Gastrocnemius medialis (tissue), 4 donors: ENCODE measurements at regions not wholly inside any gene's neighbourhood (a gene's known extent, or its start where the extent isn't known, plus 50 kb on each side); places are given as distances from the start of the nearest gene placed in this dataset.

Experiments used
- ATAC-seq, 2 donors: fragments of 150-250 bp; one replicate each; pipeline ENCODE4 v1.9.1; 2016
- DNase-seq, 2 donors: peaks; one replicate each; pipeline ENCODE4 v3.0.0-alpha.2; 2019
- H3K27ac ChIP-seq, 4 donors: fragments of 200-600 bp; sonication (generic); 1 replicate in 1 of 4; 2 replicates in 3 of 4; pipeline ENCODE4 v1.5.1; 2016 to 2018; ENCODE audit warnings: mild to moderate bottlenecking in 2 of 4, moderate library complexity in 1 of 4
- H3K27me3 ChIP-seq, 3 donors: fragments of 200-600 bp; sonication (generic) in 2 of 3; 1 replicate in 1 of 3; 2 replicates in 2 of 3; pipeline versions ENCODE4 v1.5.1 to v1.6.0; 2016 to 2019; ENCODE audit warnings: mild to moderate bottlenecking in 1 of 3, moderate library complexity in 1 of 3
- H3K36me3 ChIP-seq, 2 donors: fragments of 200-600 bp; sonication (generic) in 1 of 2; one replicate each; pipeline ENCODE4 v1.5.1; 2017 to 2018
- H3K4me1 ChIP-seq, 2 donors: fragments of 200-600 bp; sonication (generic) in 1 of 2; one replicate each; pipeline ENCODE4 v1.5.1; 2016 to 2017; ENCODE audit warnings: mild to moderate bottlenecking in 2 of 2
- H3K4me3 ChIP-seq, 4 donors: fragments of 200-600 bp; sonication (generic) in 3 of 4; 1 replicate in 1 of 4; 2 replicates in 3 of 4; pipeline ENCODE4 v1.5.1; 2016 to 2019; ENCODE audit warnings: mild to moderate bottlenecking in 2 of 4
- H3K9me3 ChIP-seq, 3 donors: fragments of 200-600 bp; sonication (generic) in 2 of 3; 1 replicate in 1 of 3; 2 replicates in 2 of 3; pipeline ENCODE4 v1.5.1; 2016 to 2019
- CTCF ChIP-seq, 5 experiments: fragments of 450-650 bp in 3 of 5; fragments of 200-600 bp in 2 of 5; sonication (generic) in 2 of 5; IDR thresholded peaks in 4 of 5; conservative IDR thresholded peaks in 1 of 5; 1 replicate in 4 of 5; 2 replicates in 1 of 5; pipeline ENCODE4 v1.5.1; 2016 to 2019; ENCODE audit warnings: antibody characterized with exemption in 5 of 5, mild to moderate bottlenecking in 3 of 5, moderate library complexity in 3 of 5
- POLR2A ChIP-seq, 2 donors: fragments of 450-650 bp; IDR thresholded peaks; one replicate each; pipeline ENCODE4 v1.6.1; 2017; ENCODE audit warnings: antibody characterized with exemption in 2 of 2, mild to moderate bottlenecking in 2 of 2, moderate library complexity in 2 of 2
- in situ Hi-C, 4 donors: fragments of 200-750 bp; cut with MboI; loops; one replicate each; pipeline versions ENCODE4 v1.15.0 to v1.8.0; 2017; ENCODE audit warnings: low sequenced_read_pairs in 4 of 4
- intact Hi-C: fragments of 100-400 bp; cut with DNase I; formaldehyde crosslinking; loops from one replicate; pipeline ENCODE4 v1.15.1; 2023; ENCODE audit warnings: low total_unique reads

DNA sequence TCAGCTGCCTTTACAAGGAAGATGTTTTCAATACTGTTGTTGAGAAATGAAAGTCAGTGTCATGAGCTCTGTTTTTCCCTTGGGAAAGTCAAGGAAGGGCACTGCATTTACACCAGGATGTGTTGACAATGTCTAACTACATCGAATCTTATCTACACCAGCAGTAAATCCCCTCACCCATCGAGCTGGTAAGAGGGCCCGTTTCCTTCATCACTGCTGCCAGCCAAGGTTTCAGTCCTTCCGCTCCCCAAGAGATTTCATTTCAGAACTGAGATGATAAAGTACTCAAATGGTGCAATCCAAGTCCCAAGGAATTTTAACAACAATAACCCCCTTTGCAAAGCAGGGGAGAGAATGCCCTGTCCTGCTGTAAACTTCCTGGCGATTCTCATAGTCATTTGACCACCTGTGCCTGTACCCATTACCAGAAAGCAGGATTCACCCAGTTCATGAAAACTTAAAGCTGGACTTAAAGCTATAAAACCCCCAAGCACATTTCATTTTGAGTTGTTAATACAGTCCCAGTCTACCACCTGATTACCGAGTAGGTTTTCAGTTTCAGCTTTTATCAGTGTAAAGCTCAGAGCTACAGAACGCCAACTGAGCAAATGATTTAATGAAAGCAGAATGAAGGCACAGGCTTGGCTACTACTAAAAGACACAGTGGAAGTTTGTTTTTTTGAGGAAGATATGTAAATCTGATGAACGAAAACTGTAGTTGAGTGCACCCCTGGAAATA is 122.5 kb upstream of the TAB2 start:
- TF ChIP-seq CTCF (IDR thresholded peaks at IDR 0.05 in 4 of 5, conservative IDR thresholded peaks at IDR 0.05 in 1 of 5) (no peak), POLR2A (IDR thresholded peaks at IDR 0.05) (no peak)
- no peaks in the 10 kb centered on the region for H3K36me3 ChIP-seq
- no peak overlapping the region for H3K4me3 ChIP-seq
- in situ Hi-C loops, result no loop called here
- DNase-seq, result no peak
- intact Hi-C loops, result no loop called here
- no peaks in the 10 kb centered on the region for H3K4me1 ChIP-seq
- H3K27ac ChIP-seq, result no peak overlapping the region
- H3K27me3 ChIP-seq, result no peaks in the 10 kb centered on the region
- no peak for ATAC-seq
- H3K9me3 ChIP-seq, result no peaks in the 10 kb centered on the region

DNA sequence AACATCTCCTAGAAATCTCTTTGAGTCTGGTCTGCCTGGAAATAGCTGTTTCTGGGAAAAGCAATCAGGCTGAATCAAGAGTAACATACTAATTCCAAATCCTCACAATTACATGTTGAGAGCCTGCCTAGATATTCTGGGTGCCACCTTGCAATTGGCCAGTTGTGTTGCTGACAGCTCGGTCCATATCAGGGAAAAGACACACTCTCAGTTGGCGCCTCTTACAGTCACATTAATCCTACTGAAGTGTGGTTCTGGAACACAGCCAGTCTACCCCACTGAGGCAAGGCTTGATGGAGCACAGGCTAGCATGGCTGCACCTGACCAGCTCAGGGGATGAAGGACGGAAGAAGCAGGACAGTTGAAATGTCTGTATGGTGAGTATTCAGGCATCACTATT is 121.4 kb upstream of the TAB2 start:
- Histone ChIP-seq H3K4me3 (no peak overlapping the region), H3K27ac (no peak overlapping the region), H3K4me1 (no peaks in the 10 kb centered on the region), H3K36me3 (no peaks in the 10 kb centered on the region), H3K27me3 (no peaks in the 10 kb centered on the region), H3K9me3 (no peaks in the 10 kb centered on the region)
- DNase-seq (no peak), ATAC-seq (no peak)
- intact Hi-C loops, result no loop called here
- TF ChIP-seq POLR2A (IDR thresholded peaks at IDR 0.05) (no peak), CTCF (IDR thresholded peaks at IDR 0.05 in 4 of 5, conservative IDR thresholded peaks at IDR 0.05 in 1 of 5) (no peak)
- in situ Hi-C loops, result no loop called here

- TF ChIP-seq POLR2A (IDR thresholded peaks at IDR 0.05) (no peak), CTCF (IDR thresholded peaks at IDR 0.05 in 4 of 5, conservative IDR thresholded peaks at IDR 0.05 in 1 of 5) (no peak)
- Histone ChIP-seq H3K4me1 (no peaks in the 10 kb centered on the region), H3K27ac (no peak overlapping the region), H3K27me3 (no peaks in the 10 kb centered on the region), H3K4me3 (no peak overlapping the region), H3K9me3 (no peaks in the 10 kb centered on the region), H3K36me3 (no peaks in the 10 kb centered on the region)
- ATAC-seq (no peak), DNase-seq (no peak)
- intact Hi-C loops (no loop called here), in situ Hi-C loops (no loop called here)
Observed at GRCh38 chr6:149197482-149197881, 120.0 kb upstream of the TAB2 start.

DNA sequence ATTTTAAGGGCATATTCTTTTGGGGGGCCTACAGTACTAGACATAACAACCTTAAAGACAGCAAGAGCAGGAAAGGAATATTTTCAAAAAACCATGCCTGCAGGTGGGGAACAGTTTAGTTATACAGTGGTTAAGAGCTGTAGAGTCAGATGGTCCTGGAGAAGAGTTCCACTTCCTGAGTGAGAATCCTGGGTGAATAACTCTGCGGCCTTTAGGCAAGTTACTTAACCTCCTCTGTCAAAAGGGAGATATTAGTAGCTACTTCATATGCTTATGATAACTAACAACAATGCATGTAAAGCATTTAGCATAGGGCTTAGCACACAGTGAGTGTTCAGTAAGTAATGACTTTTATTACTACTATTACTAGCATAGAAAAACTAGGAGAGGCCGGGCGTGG is 119.2 kb upstream of the TAB2 start:
- Histone ChIP-seq H3K27ac (no peak overlapping the region), H3K9me3 (no peaks in the 10 kb centered on the region), H3K36me3 (no peaks in the 10 kb centered on the region), H3K4me3 (no peak overlapping the region), H3K27me3 (no peaks in the 10 kb centered on the region), H3K4me1 (no peaks in the 10 kb centered on the region)
- TF ChIP-seq POLR2A (IDR thresholded peaks at IDR 0.05) (no peak), CTCF (IDR thresholded peaks at IDR 0.05 in 4 of 5, conservative IDR thresholded peaks at IDR 0.05 in 1 of 5) (no peak)
- DNase-seq, result no peak
- intact Hi-C loops (no loop called here), in situ Hi-C loops (no loop called here)
- ATAC-seq, result no peak
